ENCODE measurements at regions not wholly inside any gene's neighbourhood (a gene's known extent, or its start where the extent isn't known, plus 50 kb on each side); places are given as distances from the start of the nearest gene placed in this dataset.

- Histone ChIP-seq H3K4me1 (ENCODE audit: control insufficient read depth, insufficient read depth, low read length) (no peaks in the 10 kb centered on the region), H3K9ac (ENCODE audit: low read depth, low read length) (no peak overlapping the region), H3K36me3 (ENCODE audit: control insufficient read depth, insufficient read depth, low read length) (no peaks in the 10 kb centered on the region), H3K9me3 (ENCODE audit: control insufficient read depth, insufficient read depth, low read length) (no peaks in the 10 kb centered on the region), H3K27ac (ENCODE audit: low read depth, low read length) (no peak overlapping the region), H3K4me3 (ENCODE audit: low read depth, low read length) (no peak overlapping the region), H3K27me3 (ENCODE audit: control insufficient read depth, insufficient read depth, low read length) (no peaks in the 10 kb centered on the region)
Observed at GRCh38 chr16:17852977-17853702, 382.4 kb upstream of the XYLT1 start.

DNA sequence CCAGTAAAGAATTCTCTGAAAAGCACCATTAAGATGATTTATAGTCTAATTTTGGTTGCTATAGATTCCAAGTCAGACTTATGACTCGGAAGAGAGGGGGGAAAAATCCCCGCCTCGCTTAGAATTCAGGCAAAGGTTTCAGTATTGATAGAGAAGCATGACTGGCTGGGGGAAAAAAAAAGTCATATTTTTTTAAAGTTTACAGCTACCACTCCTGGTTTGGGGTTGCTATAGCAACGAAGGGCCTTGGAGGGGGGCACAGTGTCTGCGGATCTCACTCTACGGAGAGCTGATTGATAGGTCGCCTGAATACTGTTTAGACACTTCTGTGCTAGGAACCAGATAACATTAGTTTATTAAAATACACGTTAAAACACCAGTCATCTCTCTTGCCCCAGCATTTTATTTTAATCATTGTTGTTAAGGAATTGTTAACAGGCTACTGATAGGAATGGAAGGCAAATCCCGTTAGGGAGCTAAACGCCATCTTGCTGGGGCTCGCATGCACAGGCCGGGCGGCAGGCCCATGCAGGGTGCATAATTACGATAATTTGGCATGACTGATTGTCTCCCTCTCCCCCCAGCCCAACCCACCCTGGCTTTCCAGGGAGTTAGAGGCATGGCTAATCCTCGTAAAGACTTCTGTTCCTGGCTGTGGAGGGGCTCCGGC lies 380.0 kb upstream of the XYLT1 start:
- Histone ChIP-seq H3K9ac (ENCODE audit: low read depth, low read length) (no peak overlapping the region), H3K27ac (ENCODE audit: low read depth, low read length) (no peak overlapping the region), H3K9me3 (ENCODE audit: control insufficient read depth, insufficient read depth, low read length) (no peaks in the 10 kb centered on the region), H3K4me3 (ENCODE audit: low read depth, low read length) (no peak overlapping the region), H3K36me3 (ENCODE audit: control insufficient read depth, insufficient read depth, low read length) (no peaks in the 10 kb centered on the region), H3K4me1 (ENCODE audit: control insufficient read depth, insufficient read depth, low read length) (no peaks in the 10 kb centered on the region), H3K27me3 (ENCODE audit: control insufficient read depth, insufficient read depth, low read length) (no peaks in the 10 kb centered on the region)

DNA sequence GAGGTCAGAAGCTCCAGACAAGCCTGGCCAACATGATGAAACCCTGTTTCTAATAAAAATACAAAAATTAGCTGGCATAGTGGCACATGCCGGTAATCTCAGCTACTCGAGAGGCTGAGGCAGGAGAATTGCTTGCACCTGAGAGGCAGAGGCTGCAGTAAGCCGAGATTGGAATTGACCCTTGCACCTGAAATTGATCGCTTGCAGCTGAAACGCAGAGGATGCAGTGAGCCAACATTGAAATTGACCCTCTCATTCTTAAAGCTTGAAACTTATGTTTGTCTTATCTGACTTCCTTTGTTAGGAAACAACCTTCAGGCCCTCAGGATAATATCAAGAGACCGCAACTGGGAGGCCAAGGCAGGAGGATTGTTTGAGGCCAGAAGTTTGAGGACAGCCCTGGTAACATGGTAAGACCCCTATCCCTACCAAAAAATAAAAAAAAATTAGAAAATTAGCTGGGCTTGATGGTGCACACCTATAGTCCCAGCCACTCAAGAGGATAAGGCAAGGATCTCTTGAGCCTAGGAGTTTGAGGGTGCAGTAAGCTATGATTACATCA lies 376.6 kb upstream of the XYLT1 start:
- no peak overlapping the region for H3K9ac ChIP-seq (ENCODE audit: low read depth, low read length)
- no peak overlapping the region for H3K4me3 ChIP-seq (ENCODE audit: low read depth, low read length)
- no peaks in the 10 kb centered on the region for H3K27me3 ChIP-seq (ENCODE audit: control insufficient read depth, insufficient read depth, low read length)
- H3K36me3 ChIP-seq (ENCODE audit: control insufficient read depth, insufficient read depth, low read length): no peaks in the 10 kb centered on the region
- no peak overlapping the region for H3K27ac ChIP-seq (ENCODE audit: low read depth, low read length)
- no peaks in the 10 kb centered on the region for H3K9me3 ChIP-seq (ENCODE audit: control insufficient read depth, insufficient read depth, low read length)
- H3K4me1 ChIP-seq (ENCODE audit: control insufficient read depth, insufficient read depth, low read length): no peaks in the 10 kb centered on the region

DNA sequence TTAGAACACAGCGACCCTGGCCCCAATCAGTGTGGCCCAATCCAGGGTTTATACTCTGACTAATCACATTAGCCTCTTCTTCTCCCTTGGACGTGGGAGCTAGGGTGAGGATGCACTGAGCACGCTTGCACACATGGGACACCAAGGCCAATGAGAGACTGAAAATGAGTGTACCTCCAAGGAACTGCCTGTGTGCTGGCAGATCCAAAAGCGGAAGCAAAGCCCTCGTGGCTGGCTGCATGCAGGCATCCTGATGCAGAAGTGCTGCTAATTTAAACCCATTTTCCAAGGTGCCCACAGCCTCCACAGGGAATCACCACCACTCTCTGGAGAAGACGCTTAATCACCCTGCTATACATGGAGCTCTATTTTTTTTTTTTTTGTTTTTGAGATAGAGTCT lies 375.3 kb upstream of the XYLT1 start:
- no peak overlapping the region for H3K4me3 ChIP-seq (ENCODE audit: low read depth, low read length)
- H3K27ac ChIP-seq (ENCODE audit: low read depth, low read length): no peak overlapping the region
- no peaks in the 10 kb centered on the region for H3K4me1 ChIP-seq (ENCODE audit: control insufficient read depth, insufficient read depth, low read length)
- H3K36me3 ChIP-seq (ENCODE audit: control insufficient read depth, insufficient read depth, low read length): no peaks in the 10 kb centered on the region
- no peaks in the 10 kb centered on the region for H3K27me3 ChIP-seq (ENCODE audit: control insufficient read depth, insufficient read depth, low read length)
- H3K9me3 ChIP-seq (ENCODE audit: control insufficient read depth, insufficient read depth, low read length): no peaks in the 10 kb centered on the region
- H3K9ac ChIP-seq (ENCODE audit: low read depth, low read length): no peak overlapping the region

GRCh38 chr16:17845031-17845430 lies 374.3 kb upstream of the XYLT1 start:
- H3K27ac ChIP-seq (ENCODE audit: low read depth, low read length): no peak overlapping the region
- no peaks in the 10 kb centered on the region for H3K36me3 ChIP-seq (ENCODE audit: control insufficient read depth, insufficient read depth, low read length)
- H3K27me3 ChIP-seq (ENCODE audit: control insufficient read depth, insufficient read depth, low read length): no peaks in the 10 kb centered on the region
- H3K9ac ChIP-seq (ENCODE audit: low read depth, low read length): no peak overlapping the region
- H3K4me1 ChIP-seq (ENCODE audit: control insufficient read depth, insufficient read depth, low read length): no peaks in the 10 kb centered on the region
- no peak overlapping the region for H3K4me3 ChIP-seq (ENCODE audit: low read depth, low read length)
- no peaks in the 10 kb centered on the region for H3K9me3 ChIP-seq (ENCODE audit: control insufficient read depth, insufficient read depth, low read length)

- Histone ChIP-seq H3K27ac (ENCODE audit: low read depth, low read length) (no peak overlapping the region), H3K36me3 (ENCODE audit: control insufficient read depth, insufficient read depth, low read length) (no peaks in the 10 kb centered on the region), H3K4me1 (ENCODE audit: control insufficient read depth, insufficient read depth, low read length) (no peaks in the 10 kb centered on the region), H3K9ac (ENCODE audit: low read depth, low read length) (no peak overlapping the region), H3K9me3 (ENCODE audit: control insufficient read depth, insufficient read depth, low read length) (no peaks in the 10 kb centered on the region), H3K4me3 (ENCODE audit: low read depth, low read length) (no peak overlapping the region), H3K27me3 (ENCODE audit: control insufficient read depth, insufficient read depth, low read length) (no peaks in the 10 kb centered on the region)
Observed at GRCh38 chr16:17843905-17844304, 373.1 kb upstream of the XYLT1 start.

DNA sequence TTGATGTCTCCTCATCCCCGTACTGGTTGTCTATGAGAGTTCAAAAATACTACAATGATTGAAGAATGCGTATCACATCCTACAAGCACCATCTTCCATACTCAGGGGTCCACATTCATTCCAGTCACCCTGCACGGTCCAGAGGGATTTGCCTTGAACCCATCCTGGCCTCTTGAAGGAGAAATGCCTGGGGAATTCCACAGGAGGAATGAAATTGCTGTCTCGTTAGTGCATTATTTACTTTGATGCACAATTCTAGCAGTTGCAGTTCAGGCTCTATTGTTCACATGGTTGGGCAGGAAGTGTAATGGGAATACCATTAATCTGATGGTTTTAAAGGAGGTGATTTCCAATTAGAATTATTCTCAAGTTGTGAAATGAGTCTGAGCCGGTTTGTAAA lies 369.1 kb upstream of the XYLT1 start:
- no peaks in the 10 kb centered on the region for H3K9me3 ChIP-seq (ENCODE audit: control insufficient read depth, insufficient read depth, low read length)
- H3K4me1 ChIP-seq (ENCODE audit: control insufficient read depth, insufficient read depth, low read length): peaks cover 29% of the 10 kb centered on the region
- H3K27me3 ChIP-seq (ENCODE audit: control insufficient read depth, insufficient read depth, low read length): no peaks in the 10 kb centered on the region
- no peaks in the 10 kb centered on the region for H3K36me3 ChIP-seq (ENCODE audit: control insufficient read depth, insufficient read depth, low read length)
- no peak overlapping the region for H3K4me3 ChIP-seq (ENCODE audit: low read depth, low read length)
- H3K9ac ChIP-seq (ENCODE audit: low read depth, low read length): no peak overlapping the region
- no peak overlapping the region for H3K27ac ChIP-seq (ENCODE audit: low read depth, low read length)

DNA sequence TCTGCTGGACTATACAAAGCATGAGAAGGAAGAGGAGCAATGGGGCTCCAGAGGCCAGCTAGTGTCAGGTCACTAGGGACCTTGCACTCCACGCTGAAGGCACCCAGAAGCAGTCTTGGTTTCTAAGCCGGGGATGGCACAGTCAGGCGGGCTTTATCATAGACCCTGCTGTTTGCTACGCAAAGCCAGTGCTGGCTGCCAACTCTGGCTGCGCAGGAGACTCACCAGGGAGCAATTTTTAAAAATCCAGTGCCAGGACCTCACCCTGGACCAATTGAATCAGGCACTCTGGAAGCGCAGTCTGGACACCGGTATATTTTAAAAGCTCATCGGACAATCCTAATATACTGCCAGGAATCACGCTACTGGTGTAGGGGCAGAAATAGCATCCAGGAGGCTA lies 368.5 kb upstream of the XYLT1 start:
- H3K9ac ChIP-seq (ENCODE audit: low read depth, low read length): no peak overlapping the region
- H3K36me3 ChIP-seq (ENCODE audit: control insufficient read depth, insufficient read depth, low read length): no peaks in the 10 kb centered on the region
- no peak overlapping the region for H3K27ac ChIP-seq (ENCODE audit: low read depth, low read length)
- H3K4me3 ChIP-seq (ENCODE audit: low read depth, low read length): no peak overlapping the region
- no peaks in the 10 kb centered on the region for H3K9me3 ChIP-seq (ENCODE audit: control insufficient read depth, insufficient read depth, low read length)
- peaks cover 31% of the 10 kb centered on the region for H3K4me1 ChIP-seq (ENCODE audit: control insufficient read depth, insufficient read depth, low read length)
- H3K27me3 ChIP-seq (ENCODE audit: control insufficient read depth, insufficient read depth, low read length): no peaks in the 10 kb centered on the region

DNA sequence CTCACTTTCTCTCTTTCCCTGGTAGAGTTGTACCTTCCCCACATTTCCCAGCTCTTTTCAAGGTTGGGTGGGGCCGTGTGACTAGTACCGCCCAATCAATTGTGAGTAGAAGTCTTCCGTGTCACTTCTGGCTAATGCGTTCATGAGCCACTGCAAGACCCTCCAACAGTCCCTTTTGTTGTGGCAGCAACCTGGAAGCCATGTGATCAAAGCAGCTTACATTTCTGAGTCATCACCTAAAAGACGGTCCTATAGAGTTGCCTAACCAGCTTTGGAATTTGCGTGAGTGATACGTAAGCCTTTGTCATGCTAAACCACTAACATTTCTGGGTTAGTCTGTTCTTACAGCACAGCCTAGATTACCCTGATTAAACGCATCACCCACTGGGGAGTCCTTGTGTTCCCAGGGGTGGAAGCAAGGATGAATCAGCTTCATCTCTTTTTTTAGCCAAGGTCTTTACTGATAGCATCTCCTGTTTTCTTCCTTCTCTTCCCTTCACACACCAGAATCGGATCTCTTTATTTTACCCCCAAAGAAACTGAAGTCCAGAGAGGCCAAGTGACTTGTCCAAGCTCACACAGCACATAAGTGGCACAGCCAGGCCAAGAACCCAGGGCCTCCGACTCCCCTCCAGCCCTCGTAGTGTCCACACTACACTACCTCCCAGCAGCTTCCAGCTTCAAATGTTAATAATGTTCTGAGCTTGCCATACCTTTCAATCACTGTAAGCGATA lies 366.3 kb upstream of the XYLT1 start:
- H3K9me3 ChIP-seq (ENCODE audit: control insufficient read depth, insufficient read depth, low read length): no peaks in the 10 kb centered on the region
- no peak overlapping the region for H3K9ac ChIP-seq (ENCODE audit: low read depth, low read length)
- H3K4me3 ChIP-seq (ENCODE audit: low read depth, low read length): no peak overlapping the region
- H3K36me3 ChIP-seq (ENCODE audit: control insufficient read depth, insufficient read depth, low read length): no peaks in the 10 kb centered on the region
- peak overlapping the region; percentile 91 for H3K27ac ChIP-seq (ENCODE audit: low read depth, low read length)
- H3K27me3 ChIP-seq (ENCODE audit: control insufficient read depth, insufficient read depth, low read length): no peaks in the 10 kb centered on the region
- H3K4me1 ChIP-seq (ENCODE audit: control insufficient read depth, insufficient read depth, low read length): peaks cover 31% of the 10 kb centered on the region

DNA sequence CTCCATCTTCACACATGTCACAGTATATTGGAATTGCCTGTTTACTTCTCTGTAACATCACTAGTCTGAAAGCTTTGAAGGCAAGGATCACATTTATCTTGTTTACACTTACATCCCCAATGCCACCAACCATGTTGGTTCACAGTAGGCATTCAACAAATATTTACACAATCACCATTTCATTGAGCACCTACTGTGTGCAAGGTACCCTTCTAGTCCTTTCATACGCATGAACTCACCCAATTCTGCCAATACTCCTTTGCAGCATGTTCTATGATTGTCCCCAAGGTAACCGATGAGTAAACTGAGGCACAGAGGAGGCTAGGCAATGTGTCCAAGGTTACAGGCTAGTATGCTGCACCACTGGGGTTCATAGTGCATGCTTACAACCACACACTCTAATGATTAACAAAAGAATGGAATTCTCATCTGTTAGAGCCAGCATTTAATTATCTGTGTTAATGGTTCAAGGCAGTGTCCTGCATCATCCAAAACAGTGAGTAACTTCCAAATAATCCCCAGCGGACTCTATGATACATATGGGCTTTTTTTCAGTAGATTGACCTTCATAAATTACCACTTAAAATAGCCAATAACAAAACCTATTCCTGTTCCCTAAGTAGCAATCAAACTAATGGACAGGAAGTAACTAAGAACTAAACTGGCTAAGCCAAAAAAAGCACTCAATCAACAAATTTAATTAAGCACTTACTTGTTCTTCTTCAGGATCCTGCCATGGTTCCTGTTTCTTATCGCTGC lies 364.5 kb upstream of the XYLT1 start:
- Histone ChIP-seq H3K9ac (ENCODE audit: low read depth, low read length) (no peak overlapping the region), H3K36me3 (ENCODE audit: control insufficient read depth, insufficient read depth, low read length) (no peaks in the 10 kb centered on the region), H3K9me3 (ENCODE audit: control insufficient read depth, insufficient read depth, low read length) (no peaks in the 10 kb centered on the region), H3K4me1 (ENCODE audit: control insufficient read depth, insufficient read depth, low read length) (peaks cover 31% of the 10 kb centered on the region), H3K27ac (ENCODE audit: low read depth, low read length) (no peak overlapping the region), H3K4me3 (ENCODE audit: low read depth, low read length) (no peak overlapping the region), H3K27me3 (ENCODE audit: control insufficient read depth, insufficient read depth, low read length) (no peaks in the 10 kb centered on the region)

All from HUES48 (cell line).